Activated T-cell treated with anti-CD3 and anti-CD28 coated beads for 1 hour (primary cell): ENCODE measurements at regions not wholly inside any gene's neighbourhood (a gene's known extent, or its start where the extent isn't known, plus 50 kb on each side); places are given as distances from the start of the nearest gene placed in this dataset.

Experiments used
- DNase-seq: peaks from one replicate; pipeline ENCODE4 v3.0.0-alpha.2; 2020; ENCODE audit warnings: low read depth

GRCh38 chr1:229762891-229763290 is 136.8 kb downstream of the URB2 start:
- DNase-seq = no peak

- no peak for DNase-seq
Measured at GRCh38 chr1:229768232-229768631, 142.2 kb downstream of the URB2 start.

- DNase-seq = no peak
Measured at GRCh38 chr1:229769006-229769405, 143.0 kb downstream of the URB2 start.

GRCh38 chr1:229769809-229770208 is 143.8 kb downstream of the URB2 start:
- no peak for DNase-seq

- no peak for DNase-seq
Measured at GRCh38 chr1:229778794-229779193, 152.7 kb downstream of the URB2 start.

- DNase-seq = no peak
Measured at GRCh38 chr1:229781453-229781852, 155.4 kb downstream of the URB2 start.

- DNase-seq = no peak
Measured at GRCh38 chr1:229782469-229782868, 156.4 kb downstream of the URB2 start.

- DNase-seq = no peak
Measured at GRCh38 chr1:229784834-229785233, 158.8 kb downstream of the URB2 start.

- no peak for DNase-seq
Measured at GRCh38 chr1:229786974-229787610, 161.0 kb downstream of the URB2 start.

GRCh38 chr1:229788004-229788403 is 162.0 kb downstream of the URB2 start:
- no peak for DNase-seq

- no peak for DNase-seq
Measured at GRCh38 chr1:229792012-229792975, 166.2 kb downstream of the URB2 start.

- no peak for DNase-seq
Measured at GRCh38 chr1:229793488-229793887, 167.4 kb downstream of the URB2 start.

GRCh38 chr1:229798558-229798957 is 172.5 kb downstream of the URB2 start:
- DNase-seq = no peak

- DNase-seq = no peak
Measured at GRCh38 chr1:229803626-229804217, 177.7 kb downstream of the URB2 start.

- DNase-seq = no peak
Measured at GRCh38 chr1:229808272-229808671, 182.2 kb downstream of the URB2 start.

- DNase-seq = no peak
Measured at GRCh38 chr1:229810140-229810539, 184.1 kb downstream of the URB2 start.

GRCh38 chr1:229810961-229811360 is 184.9 kb downstream of the URB2 start:
- no peak for DNase-seq

- DNase-seq = no peak
Measured at GRCh38 chr1:229812148-229812547, 186.1 kb downstream of the URB2 start.

- DNase-seq = no peak
Measured at GRCh38 chr1:229812693-229813092, 186.6 kb downstream of the URB2 start.

GRCh38 chr1:229815076-229815475 is 189.0 kb downstream of the URB2 start:
- DNase-seq = no peak

GRCh38 chr1:229815961-229816360 is 189.9 kb downstream of the URB2 start:
- DNase-seq = no peak

- no peak for DNase-seq
Measured at GRCh38 chr1:229817936-229818335, 191.9 kb downstream of the URB2 start.

GRCh38 chr1:229819091-229819490 is 193.0 kb downstream of the URB2 start:
- DNase-seq = no peak
